PC-9 (cell line): ENCODE measurements at regions not wholly inside any gene's neighbourhood (a gene's known extent, or its start where the extent isn't known, plus 50 kb on each side); places are given as distances from the start of the nearest gene placed in this dataset.
A peak's percentile ranks its signal among the peaks of the same experiment; 100 is the strongest.

Source experiments
- BruUV-seq: library from RNA; stranded (reverse); fragments of 400-500 nt; replicated peaks from 2 replicates; lab custom pipeline; 2021; lab: Mats Ljungman, UMichigan
- CTCF ChIA-PET: fragments of 300-600 bp; sonication (Branson Sonifier 250); formaldehyde crosslinking; loops from one replicate; lab custom pipeline; 2022; ENCODE audit warnings: antibody characterized with exemption; lab: Charles Lee
- POLR2A ChIA-PET: fragments of 300-600 bp; sonication (Branson Sonifier 250); formaldehyde crosslinking; loops from one replicate; lab custom pipeline; 2022; ENCODE audit warnings: antibody characterized with exemption; ENCODE audit not compliant: unreplicated experiment; lab: Charles Lee
- DNase-seq, 2 experiments: peaks; one replicate each; pipeline versions ENCODE4 v3.0.0 to v3.0.0-alpha.2; 2015 to 2022; ENCODE audit warnings: mixed read lengths in 1 of 2
- H2AFZ ChIP-seq: fragments of 200-600 bp; sonication (generic); 2 replicates; pipeline ENCODE4 v1.8.1; 2017; ENCODE audit warnings: antibody characterized with exemption
- H3F3A ChIP-seq: fragments of 200-600 bp; sonication (generic); 2 replicates; pipeline ENCODE4 v1.8.1; 2017; ENCODE audit warnings: antibody characterized with exemption, mild to moderate bottlenecking, low read depth; ENCODE audit not compliant: insufficient read depth
- H3K27ac ChIP-seq: fragments of 200-600 bp; sonication (generic); 2 replicates; pipeline ENCODE4 v1.6.1; 2016; ENCODE audit warnings: mixed run types
- H3K27me3 ChIP-seq: fragments of 200-600 bp; sonication (generic); 2 replicates; pipeline ENCODE4 v1.6.1; 2016; ENCODE audit warnings: low read depth, mixed run types; ENCODE audit not compliant: insufficient read depth
- H3K36me3 ChIP-seq: fragments of 200-600 bp; sonication (generic); 2 replicates; pipeline ENCODE4 v1.6.1; 2016; ENCODE audit warnings: low read depth, mixed run types
- H3K4me1 ChIP-seq: fragments of 200-600 bp; sonication (generic); replicated peaks from 2 replicates; pipeline ENCODE4 v1.6.1; 2016; ENCODE audit warnings: mixed run types; ENCODE audit not compliant: insufficient read depth
- H3K4me2 ChIP-seq: fragments of 200-600 bp; sonication (generic); 2 replicates; pipeline ENCODE4 v1.6.1; 2017; ENCODE audit warnings: mixed run types
- H3K4me3 ChIP-seq: fragments of 200-600 bp; sonication (generic); 2 replicates; pipeline ENCODE4 v1.6.1; 2016; ENCODE audit warnings: mixed run types
- H3K79me2 ChIP-seq: fragments of 200-600 bp; sonication (generic); 2 replicates; pipeline ENCODE4 v1.6.1; 2017; ENCODE audit warnings: low read depth, mixed run types
- H3K9me2 ChIP-seq: fragments of 200-600 bp; sonication (generic); 2 replicates; pipeline ENCODE4 v1.8.1; 2017; ENCODE audit warnings: mild to moderate bottlenecking; ENCODE audit not compliant: insufficient read depth
- H3K9me3 ChIP-seq: fragments of 200-600 bp; sonication (generic); 2 replicates; pipeline ENCODE4 v1.8.1; 2016; ENCODE audit warnings: low read depth; ENCODE audit not compliant: insufficient read depth
- H4K20me1 ChIP-seq: fragments of 200-600 bp; sonication (generic); 2 replicates; pipeline ENCODE4 v1.8.1; 2017; ENCODE audit not compliant: insufficient read depth
- CTCF ChIP-seq: fragments of 200-600 bp; sonication (generic); conservative IDR thresholded peaks from 2 replicates; pipeline ENCODE4 v1.6.1; 2017; ENCODE audit warnings: mixed run types, antibody characterized with exemption, mild to moderate bottlenecking, moderate library complexity
- EZH2 ChIP-seq: fragments of 200-600 bp; sonication (generic); IDR thresholded peaks from 2 replicates; pipeline ENCODE4 v1.8.0; 2017; ENCODE audit warnings: antibody characterized with exemption, low read depth
- intact Hi-C: fragments of 100-400 bp; cut with micrococcal nuclease; formaldehyde crosslinking; loops from one replicate; pipeline ENCODE4 v1.10.0; 2022; ENCODE audit not compliant: unreplicated experiment

GRCh38 chr14:101634850-101635748 is 73.8 kb downstream of the DIO3 start:
- Histone ChIP-seq H3K4me2 (no peak overlapping the region), H4K20me1 (no peaks in the 10 kb centered on the region), H3K9me3 (no peaks in the 10 kb centered on the region), H3F3A (no peaks in the 10 kb centered on the region; the same call in 1 of the 2 replicates), H3K4me3 (no peak overlapping the region), H3K4me1 (no peaks in the 10 kb centered on the region), H2AFZ (no peak overlapping the region), H3K79me2 (no peaks in the 10 kb centered on the region), H3K27me3 (no peaks in the 10 kb centered on the region), H3K27ac (no peak overlapping the region), H3K36me3 (no peaks in the 10 kb centered on the region), H3K9me2 (no peaks in the 10 kb centered on the region)
- ChIA-PET CTCF (no interaction called here), POLR2A (no interaction called here)
- DNase-seq: no peak
- intact Hi-C loops: no loop called here
- TF ChIP-seq EZH2: no peak
- 0 out of 2 replicates have a peak, but pooled peaks have one; percentile 15 for TF ChIP-seq CTCF
- no TSS peak for BruUV-seq

- H3K27me3 ChIP-seq: no peaks in the 10 kb centered on the region
- no peaks in the 10 kb centered on the region for H3K4me1 ChIP-seq
- H2AFZ ChIP-seq: no peak overlapping the region
- no TSS peak for BruUV-seq
- H3K4me3 ChIP-seq: no peak overlapping the region
- no peaks in the 10 kb centered on the region for H3K36me3 ChIP-seq
- no peak for DNase-seq
- no peak overlapping the region for H3K4me2 ChIP-seq
- no peak for TF ChIP-seq EZH2
- 0 out of 2 replicates have a peak, but pooled peaks have one; percentile 7 for TF ChIP-seq CTCF
- no peaks in the 10 kb centered on the region for H4K20me1 ChIP-seq
- no peaks in the 10 kb centered on the region; the same call in 1 of the 2 replicates for H3F3A ChIP-seq
- CTCF ChIA-PET: interaction anchor here (0.6 kb wide), 1 partner anchor 880 kb away, joined by 10 read pairs; no protein-coding TSS in a partner anchor
- no peaks in the 10 kb centered on the region for H3K9me3 ChIP-seq
- intact Hi-C loops: no loop called here
- no peak overlapping the region for H3K27ac ChIP-seq
- POLR2A ChIA-PET: no interaction called here
- no peaks in the 10 kb centered on the region for H3K79me2 ChIP-seq
- H3K9me2 ChIP-seq: no peaks in the 10 kb centered on the region
Observed at GRCh38 chr14:101635749-101636560, 74.7 kb downstream of the DIO3 start.

GRCh38 chr14:101639241-101639833 is 78.0 kb downstream of the DIO3 start:
- Histone ChIP-seq H3F3A (no peaks in the 10 kb centered on the region; the same call in 1 of the 2 replicates), H3K4me3 (no peak overlapping the region), H3K27ac (no peak overlapping the region), H3K27me3 (no peaks in the 10 kb centered on the region), H3K4me2 (no peak overlapping the region), H3K9me3 (no peaks in the 10 kb centered on the region), H3K9me2 (no peaks in the 10 kb centered on the region; the same call in 1 of the 2 replicates), H3K36me3 (no peaks in the 10 kb centered on the region), H3K4me1 (no peaks in the 10 kb centered on the region), H2AFZ (no peak overlapping the region), H4K20me1 (no peaks in the 10 kb centered on the region), H3K79me2 (no peaks in the 10 kb centered on the region)
- POLR2A ChIA-PET: no interaction called here
- TF ChIP-seq EZH2: no peak
- TF ChIP-seq CTCF: no peak
- no TSS peak for BruUV-seq
- intact Hi-C loops: no loop called here
- CTCF ChIA-PET: no interaction called here
- no peak for DNase-seq
